ENCODE measurements at regions not wholly inside any gene's neighbourhood (a gene's known extent, or its start where the extent isn't known, plus 50 kb on each side); places are given as distances from the start of the nearest gene placed in this dataset.
"Not testable (repeated sequence)": the region's sequence is repeated elsewhere in the genome, so short reads cannot be mapped to it uniquely, and the experiment has no call there.

DNA sequence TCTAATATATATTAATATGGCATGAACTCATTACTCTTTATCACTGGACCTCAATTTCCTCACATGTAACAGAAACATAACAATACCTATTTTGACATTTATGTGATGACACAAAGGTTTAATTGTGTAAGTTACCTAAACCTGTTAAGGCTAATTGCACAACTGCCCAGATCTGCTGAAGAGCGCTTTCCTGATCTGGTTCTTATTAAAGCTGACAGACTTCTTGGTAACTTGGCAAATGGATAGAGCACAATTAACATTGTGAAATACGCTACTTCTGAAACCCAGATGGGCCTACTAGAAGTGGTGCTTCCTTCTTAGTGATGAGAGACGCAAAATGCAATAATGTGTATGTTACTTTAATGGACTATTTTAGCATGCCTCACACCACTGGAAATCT, 1767.2 kb upstream of the RAG2 start:
- DNase-seq: no peak

GRCh38 chr11:38356255-38356654, 1758.2 kb upstream of the RAG2 start:
- DNase-seq: no peak

- no peak for DNase-seq
These were observed 1747.2 kb upstream of the RAG2 start for GRCh38 chr11:38345286-38345685.

DNA sequence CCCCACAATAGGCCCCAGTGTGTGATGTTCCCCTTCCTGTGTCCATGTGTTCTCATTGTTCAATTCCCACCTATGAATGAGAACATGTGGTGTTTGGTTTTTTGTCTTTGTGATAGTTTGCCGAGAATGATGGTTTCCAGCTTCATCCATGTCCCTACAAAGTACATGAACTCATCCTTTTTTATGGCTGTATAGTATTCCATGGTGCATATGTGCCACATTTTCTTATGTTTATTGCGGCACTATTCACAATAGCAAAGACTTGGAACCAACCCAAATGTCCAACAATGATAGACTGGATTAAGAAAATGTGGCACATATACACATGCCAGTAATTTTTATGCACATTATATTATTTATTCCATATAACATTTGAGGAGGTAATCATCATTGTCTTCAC, 1743.6 kb upstream of the RAG2 start:
- not testable (repeated sequence) for DNase-seq

DNA sequence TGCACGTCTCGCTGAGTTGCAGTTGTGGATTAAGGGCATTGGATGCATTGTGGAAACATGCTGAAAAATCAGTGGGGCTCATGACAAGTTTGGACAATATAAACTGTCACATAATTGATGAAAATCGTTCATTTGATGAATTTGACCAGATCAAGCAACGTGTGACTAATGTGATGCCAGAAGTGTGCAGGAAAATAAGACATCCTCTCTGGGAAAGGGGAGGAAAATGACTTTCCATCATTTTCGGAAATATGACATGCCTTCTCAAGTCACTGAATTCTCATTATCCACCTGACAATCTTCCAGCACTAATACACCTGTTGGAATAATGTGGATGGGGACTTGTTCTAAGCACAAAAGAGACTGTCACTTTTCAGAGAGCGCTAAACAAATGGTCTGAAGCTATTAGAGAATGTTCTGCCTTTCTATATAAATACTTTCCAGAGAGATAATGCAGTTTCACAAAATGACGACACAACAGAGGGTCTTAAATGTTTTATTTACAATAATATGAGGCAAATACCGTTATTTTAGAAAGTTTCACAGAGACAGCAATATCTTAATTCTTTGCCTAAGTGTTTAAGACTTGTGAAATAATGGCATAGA, 1741.9 kb upstream of the RAG2 start:
- DNase-seq: no peak

GRCh38 chr11:38338022-38338421, 1740.0 kb upstream of the RAG2 start:
- DNase-seq: not testable (repeated sequence)

DNA sequence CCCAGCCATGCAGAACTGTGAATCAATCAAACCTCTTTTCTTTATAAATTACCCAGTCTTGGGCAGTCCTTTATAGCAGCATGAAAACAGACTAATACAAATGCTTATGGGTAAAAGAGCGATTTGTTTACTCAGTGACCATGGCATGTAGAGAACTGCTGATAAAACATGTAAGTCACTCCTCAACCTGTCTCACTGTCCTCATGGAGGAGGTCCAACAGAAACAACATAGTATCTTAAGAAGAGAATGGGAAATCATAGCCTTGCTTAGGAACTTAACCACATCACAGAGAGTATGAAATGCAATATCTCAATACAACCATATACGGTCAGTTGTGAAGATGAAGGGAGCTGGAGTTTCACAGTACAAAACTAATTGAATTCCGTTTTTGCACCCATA, 1734.0 kb upstream of the RAG2 start:
- no peak for DNase-seq

DNA sequence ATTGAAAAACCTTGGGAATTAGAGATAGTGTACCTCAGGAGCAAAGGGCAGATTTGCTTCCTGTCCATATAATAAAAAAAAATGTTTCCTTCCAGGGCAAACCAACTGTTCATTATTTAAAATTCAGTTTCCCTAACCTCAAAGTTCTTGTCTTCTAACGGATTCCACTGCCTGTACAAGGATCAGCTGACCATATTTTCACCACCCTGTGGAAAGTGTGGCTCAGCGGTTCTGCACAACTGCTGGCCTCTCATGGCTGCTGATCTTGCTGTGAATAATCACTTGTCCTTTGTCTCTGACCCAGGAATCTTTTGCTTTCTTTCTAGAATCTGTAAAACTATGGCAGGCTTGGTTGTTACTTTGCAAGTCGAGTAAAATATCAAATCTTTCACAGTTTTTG, 1732.5 kb upstream of the RAG2 start:
- no peak for DNase-seq

- DNase-seq: no peak
These were observed 1726.1 kb upstream of the RAG2 start for GRCh38 chr11:38323961-38324761.

GRCh38 chr11:38315151-38315550, 1717.1 kb upstream of the RAG2 start:
- no peak for DNase-seq

GRCh38 chr11:38307455-38307854, 1709.4 kb upstream of the RAG2 start:
- DNase-seq: no peak

GRCh38 chr11:38305682-38306081, 1707.6 kb upstream of the RAG2 start:
- no peak for DNase-seq

DNA sequence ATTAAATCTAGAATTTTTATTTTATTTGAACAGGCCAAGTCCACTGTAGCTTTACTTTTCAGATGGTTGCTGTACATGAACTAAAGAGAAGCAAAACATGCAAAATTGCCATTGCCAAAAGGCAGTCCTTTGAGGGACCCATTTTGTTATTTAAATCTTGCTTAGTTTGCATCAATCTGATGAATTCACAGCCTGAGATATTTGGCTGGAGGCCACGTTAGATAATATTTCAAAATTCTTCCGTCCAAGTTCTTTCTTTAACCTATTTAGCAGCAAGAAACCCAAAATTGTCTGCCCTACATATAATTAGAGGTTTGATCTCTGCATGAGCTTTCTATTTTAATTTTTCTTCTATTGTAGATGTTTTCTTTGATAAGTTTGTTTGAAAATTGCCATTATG, 1706.9 kb upstream of the RAG2 start:
- DNase-seq: no peak

DNA sequence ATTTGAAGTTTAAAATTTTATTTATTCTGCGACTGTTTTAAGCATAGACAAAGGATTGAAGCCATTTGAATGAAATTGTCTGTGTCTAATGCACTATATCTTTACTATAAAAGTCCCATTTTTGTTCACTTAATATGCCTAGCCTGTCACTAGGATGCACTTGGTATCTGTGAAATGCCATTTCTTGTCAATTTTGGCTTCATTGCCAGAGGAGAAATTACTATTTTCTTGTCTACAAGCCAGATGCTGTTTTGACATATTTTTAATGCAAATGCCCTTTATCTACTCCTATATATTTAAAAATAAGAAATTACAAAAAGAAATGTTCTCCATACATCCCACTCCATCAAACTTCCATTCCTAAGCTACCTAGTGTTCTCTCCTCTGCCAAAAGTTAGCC, 1704.5 kb upstream of the RAG2 start:
- DNase-seq: no peak

GRCh38 chr11:38300570-38300969, 1702.5 kb upstream of the RAG2 start:
- no peak for DNase-seq

GRCh38 chr11:38296211-38296776, 1698.3 kb upstream of the RAG2 start:
- no peak for DNase-seq

GRCh38 chr11:38282718-38283117, 1684.7 kb upstream of the RAG2 start:
- no peak for DNase-seq

- DNase-seq: no peak
These were observed 1680.6 kb upstream of the RAG2 start for GRCh38 chr11:38278457-38279141.

DNA sequence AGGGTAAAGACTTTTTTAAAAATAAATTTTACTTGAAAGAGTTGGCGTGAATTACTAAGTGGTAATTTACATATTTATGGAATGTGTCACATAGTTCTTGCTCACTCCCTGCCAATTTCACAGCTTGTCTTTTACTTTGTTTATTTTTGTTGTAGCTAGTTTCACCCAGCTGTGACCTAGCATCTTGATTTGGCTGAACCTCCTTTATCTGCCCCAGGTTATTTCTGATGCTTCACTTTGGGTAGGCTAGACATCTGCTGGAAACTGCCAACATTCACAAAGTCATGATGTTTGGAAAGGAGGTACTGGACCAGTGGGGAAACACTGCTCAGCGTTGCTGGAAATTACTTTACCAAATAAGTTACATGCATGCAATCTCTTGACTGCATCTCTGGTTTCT, 1676.0 kb upstream of the RAG2 start:
- DNase-seq: no peak

DNA sequence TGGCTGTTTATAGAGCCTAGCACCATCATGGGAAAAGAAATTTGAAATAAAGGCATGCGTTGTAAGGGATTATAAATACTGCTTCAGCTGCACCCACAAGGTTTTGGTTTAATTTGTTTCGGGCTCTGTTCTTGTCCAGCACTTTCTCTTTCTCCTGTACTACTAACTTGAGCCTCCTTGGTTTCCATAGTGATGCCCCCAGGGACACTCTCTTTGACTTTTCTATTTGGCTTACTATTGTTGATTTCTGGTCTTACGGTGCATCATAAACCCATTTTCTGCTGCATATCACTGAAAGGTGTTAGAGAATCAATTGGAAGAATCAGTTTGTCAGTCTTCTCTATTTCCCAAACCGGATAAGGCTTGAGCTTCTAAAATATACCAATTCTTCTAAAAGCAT, 1674.3 kb upstream of the RAG2 start:
- no peak for DNase-seq

- no peak for DNase-seq
These were observed 1668.7 kb upstream of the RAG2 start for GRCh38 chr11:38266691-38267090.

DNA sequence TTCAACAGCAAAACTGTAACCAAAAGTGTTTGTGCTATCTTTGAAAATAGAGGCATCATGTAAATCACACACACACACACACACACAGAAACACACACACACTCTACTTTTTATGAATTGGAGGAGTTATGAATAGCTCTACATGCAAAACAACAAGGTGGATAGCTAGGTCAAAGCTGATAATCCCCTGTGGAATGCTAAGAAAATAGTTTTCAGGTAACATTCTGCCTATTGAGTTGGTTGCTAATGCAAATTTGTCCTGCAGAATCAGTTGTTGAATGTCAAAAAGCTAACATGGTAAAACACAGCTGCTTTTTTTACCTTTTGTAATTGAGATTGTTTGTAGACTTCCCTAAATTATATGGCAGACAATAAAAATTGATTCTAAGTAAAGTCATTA, 1658.4 kb upstream of the RAG2 start:
- no peak for DNase-seq

- no peak for DNase-seq
These were observed 1656.9 kb upstream of the RAG2 start for GRCh38 chr11:38254913-38255312.

- DNase-seq: no peak
These were observed 1654.6 kb upstream of the RAG2 start for GRCh38 chr11:38252620-38253019.

All from NCI-H82 (cell line).